HG02759 (cell line): ENCODE measurements at regions not wholly inside any gene's neighbourhood (a gene's known extent, or its start where the extent isn't known, plus 50 kb on each side); places are given as distances from the start of the nearest gene placed in this dataset.
A peak's percentile ranks its signal among the peaks of the same experiment; 100 is the strongest.
"Not testable (repeated sequence)": the region's sequence is repeated elsewhere in the genome, so short reads cannot be mapped to it uniquely, and the experiment has no call there.

ENCODE experiments used
- ATAC-seq: cut with Tn5 transposase; IDR thresholded peaks from one replicate; pipeline ENCODE4 v1.9.1; 2021; ENCODE audit warnings: mild to moderate bottlenecking, moderate library complexity; ENCODE audit not compliant: unreplicated experiment

DNA sequence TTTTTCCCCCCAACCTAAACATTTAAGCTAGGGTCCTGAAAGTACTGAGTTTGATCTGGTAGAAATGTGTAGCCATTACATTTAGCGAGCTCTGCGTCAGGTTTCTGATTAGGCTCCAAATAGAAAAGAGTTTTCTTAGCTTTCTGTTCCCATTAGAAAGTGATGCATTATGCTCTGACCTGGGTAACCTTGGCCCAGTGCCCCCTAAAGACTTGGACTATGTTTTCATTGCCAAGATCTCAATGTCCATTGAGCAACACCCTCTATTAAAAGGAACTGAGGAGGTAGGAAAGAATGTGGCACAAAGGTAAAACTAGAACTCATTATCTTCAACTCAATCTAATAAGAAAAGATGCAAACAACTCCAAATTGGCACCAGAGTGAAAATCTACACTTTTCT, 358.9 kb upstream of the PCSK5 start:
- ATAC-seq = no peak

DNA sequence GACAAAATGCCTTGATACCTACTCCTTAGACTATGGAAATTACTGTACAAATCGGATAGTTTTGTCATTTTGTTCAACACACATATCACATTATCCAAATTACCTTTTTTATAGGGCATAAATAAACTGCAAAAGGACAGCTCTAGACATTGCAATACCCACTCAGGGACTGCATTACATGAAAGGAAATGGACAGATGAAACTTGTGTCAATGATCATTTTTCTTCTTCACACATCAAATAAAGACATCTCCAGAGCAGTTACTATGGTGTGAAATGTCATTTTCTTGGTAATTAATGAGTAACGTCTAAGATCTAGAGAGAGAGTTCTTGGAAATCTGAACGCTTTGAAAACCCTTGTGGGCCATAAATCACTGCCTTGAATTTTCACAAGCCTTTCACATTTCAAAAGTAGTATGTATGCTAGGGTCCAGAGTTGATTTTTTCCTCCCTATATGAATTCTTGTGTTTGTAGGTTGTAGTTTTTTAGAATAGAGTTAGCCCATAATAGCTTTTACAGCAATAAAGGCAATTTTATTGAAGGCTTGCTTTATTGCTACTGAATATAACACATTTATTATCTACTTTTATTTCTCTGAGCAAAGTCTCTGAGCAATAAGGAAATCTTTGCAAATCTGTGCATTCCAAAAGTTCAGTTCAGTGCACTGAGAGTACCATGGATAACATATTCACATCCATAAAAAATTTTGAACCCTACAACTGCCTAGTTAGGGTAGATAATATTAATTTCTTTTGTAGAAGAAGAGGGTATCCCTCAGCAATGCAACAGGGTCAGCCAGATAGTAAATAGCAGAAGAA, 358.0 kb upstream of the PCSK5 start:
- ATAC-seq = no peak

DNA sequence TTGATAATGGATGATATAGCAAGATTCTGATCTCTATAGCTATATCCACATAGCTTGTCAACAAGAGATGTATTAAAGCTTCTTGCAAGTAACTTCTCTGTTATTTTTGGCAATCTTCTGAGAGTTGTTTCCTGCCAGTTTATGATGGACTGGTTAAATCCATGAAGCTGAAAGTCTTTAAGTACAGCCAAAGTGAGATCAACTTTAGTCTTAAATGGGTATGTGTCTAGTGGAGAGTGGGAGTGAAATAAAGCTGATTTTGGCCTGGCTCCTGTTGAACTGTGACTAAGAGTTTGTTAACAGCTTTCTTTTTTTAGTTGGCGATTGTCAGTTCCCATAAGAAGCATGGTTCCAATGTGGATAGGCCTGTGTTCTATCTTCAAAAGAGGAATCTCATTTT, 350.9 kb upstream of the PCSK5 start:
- ATAC-seq = no peak

DNA sequence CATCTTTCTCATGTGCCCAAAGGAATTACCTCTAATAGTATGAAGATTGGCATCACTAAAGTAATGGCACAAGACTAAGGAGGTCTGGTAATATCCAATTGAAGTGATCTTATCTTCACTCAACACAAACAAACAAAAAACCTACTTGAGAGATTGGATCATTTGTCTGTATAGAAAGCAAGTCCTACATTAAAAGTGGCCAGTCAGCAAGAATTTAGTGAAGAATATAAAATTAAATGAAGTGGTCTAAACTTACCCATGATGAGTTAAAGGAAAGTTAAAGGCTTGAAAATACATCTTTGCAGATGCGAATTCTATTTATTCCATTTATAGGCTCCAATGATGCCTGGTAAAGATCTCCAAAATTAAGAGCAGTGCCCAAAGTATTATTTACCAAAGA, 350.3 kb upstream of the PCSK5 start:
- ATAC-seq = no peak

DNA sequence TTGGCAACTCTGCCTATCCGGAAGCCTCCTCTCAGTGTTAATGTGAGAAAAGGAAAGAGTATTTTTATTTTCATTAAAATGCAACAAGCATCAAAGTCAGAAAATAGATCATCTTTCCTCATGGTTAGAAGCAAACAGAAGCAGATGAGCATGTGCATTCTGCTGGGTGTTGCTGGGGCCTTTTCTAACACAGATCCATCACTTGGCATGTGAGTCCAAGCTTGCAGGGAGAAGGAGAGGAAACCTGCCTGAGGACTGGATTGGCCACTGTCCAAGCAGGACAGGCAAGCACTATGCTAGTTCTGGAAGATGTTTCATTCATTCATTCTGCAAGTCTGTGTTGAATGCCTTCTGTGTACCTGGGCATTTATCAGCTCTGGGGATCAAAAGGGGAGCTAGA, 348.7 kb upstream of the PCSK5 start:
- no peak for ATAC-seq

DNA sequence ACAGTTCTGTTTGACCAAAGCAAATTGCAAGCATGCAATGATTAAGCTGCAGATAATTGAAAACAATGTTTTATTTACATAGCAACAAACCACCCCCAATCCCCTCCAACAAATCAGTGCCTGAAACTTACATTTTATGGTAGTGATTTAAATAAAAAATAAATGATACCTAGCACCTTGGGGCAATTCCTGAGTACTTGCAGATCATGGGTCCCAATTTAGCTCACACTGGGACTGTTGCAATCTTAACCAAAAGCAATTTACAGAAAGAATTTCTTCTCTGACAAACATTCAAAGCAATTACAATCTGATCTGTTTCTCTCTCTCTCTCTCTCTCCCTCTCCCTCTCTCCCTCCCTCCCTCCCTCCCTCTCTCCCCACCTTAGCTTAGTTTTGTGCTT, 345.7 kb upstream of the PCSK5 start:
- no peak for ATAC-seq

DNA sequence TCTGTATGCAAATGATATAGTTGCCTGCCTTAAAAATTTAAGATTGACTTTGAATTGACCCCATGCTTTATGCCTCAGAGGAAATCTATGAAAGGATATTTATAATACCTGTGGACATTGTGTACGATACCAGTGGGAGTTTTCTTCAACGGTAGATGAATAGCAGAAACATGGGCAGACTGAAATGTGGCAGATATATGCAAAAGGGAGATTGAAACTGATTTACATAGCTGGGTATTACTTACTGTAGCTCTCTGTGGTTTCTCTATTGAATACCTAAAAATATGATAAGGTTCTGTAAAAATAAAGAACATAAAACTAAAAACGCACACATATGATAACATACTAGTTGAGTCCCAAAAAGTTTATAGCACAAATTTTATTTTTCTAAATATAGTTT, 345.2 kb upstream of the PCSK5 start:
- ATAC-seq = no peak

DNA sequence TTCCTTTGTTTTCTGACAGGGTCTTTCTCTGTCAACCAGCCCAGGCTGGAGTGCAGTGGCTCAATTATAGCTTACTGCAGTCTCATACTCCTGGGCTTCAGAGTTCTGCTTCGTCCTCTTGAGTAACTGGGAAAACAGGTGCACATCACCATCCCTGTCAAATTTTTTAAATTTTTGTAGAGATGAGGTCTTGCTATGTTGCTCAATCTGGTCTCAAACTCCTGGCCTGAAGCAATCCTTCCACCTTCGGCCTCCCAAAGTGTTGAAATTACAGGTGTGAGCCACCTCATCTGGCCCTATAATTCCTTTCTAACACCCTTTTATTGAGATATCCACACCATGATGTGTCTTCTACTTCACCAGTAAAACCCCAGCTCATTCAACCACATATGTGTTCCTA, 341.6 kb upstream of the PCSK5 start:
- no peak for ATAC-seq

DNA sequence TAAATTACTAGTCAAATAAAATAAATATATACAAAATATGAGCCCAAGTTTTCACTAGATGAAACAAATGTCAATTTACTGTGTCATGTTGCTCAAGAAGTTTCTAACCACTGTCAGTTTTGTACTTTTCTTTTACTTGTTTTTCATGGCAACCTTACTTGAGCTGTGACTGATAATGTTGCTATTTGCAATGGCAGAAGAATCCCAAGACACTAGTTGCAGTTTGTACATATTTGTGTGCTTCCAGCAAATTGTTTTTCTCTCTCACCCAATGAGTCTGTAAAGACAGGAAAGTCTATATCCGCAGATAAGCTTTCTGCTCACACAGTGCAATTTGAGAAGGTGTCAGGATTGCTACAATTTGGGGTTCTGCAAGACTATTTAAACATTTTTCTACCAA, 338.6 kb upstream of the PCSK5 start:
- ATAC-seq = no peak

DNA sequence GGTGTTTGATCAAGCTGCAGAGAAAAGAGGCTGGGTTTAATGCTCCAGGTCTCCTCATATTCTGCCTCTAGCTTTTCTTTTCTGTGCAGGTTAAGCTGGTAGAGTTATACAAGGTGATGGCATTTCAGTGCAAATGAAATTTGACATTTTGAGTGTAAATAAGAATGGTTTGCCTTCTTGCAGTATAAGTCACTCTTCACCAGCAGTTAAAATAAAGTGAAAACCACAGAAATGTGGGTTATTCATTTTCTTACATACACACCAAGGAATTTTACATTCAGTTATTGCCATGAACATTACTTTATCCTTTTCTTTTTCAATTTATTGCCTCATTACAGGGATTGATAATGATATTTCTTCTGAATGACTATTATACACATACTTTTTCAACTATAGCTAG, 337.5 kb upstream of the PCSK5 start:
- ATAC-seq = no peak

DNA sequence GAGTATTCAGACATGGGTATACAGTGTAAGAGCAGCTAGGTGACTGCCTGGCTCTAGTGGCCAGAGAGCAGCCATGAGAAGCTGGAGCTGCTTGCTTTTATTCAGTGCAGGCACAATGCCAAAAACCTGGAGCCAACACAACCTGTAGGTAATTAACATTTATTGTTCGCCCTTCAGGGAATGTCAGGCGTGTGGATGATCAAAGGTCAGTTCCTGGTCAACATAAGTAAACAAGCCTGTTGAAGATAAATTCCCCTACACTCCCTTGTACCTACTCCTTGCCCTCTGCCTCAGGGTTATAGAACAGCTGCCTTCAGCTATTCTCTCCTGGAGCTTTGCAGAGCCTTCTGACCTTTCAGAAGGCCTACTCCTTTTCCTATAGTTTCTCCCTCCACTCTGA, 323.7 kb upstream of the PCSK5 start:
- not testable (repeated sequence) for ATAC-seq

DNA sequence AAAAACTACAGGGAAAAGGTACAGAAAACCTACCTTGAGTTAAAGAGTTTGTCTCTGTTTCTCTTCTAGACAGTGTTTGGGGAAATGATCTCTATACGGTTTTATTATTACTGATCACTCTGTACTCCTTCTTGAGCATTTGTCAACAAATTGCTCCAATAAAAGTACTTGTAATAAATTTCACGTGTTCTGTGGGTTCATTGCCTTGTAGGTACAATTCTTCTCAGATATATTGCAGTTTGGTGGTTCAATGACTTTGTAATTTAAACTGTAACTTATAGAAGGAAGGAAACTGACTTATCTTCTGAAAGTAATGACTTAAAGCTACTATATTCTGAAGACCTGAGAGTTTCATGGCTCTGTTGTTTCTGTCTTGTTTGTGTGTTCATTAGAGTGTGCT, 319.9 kb upstream of the PCSK5 start:
- ATAC-seq = no peak

DNA sequence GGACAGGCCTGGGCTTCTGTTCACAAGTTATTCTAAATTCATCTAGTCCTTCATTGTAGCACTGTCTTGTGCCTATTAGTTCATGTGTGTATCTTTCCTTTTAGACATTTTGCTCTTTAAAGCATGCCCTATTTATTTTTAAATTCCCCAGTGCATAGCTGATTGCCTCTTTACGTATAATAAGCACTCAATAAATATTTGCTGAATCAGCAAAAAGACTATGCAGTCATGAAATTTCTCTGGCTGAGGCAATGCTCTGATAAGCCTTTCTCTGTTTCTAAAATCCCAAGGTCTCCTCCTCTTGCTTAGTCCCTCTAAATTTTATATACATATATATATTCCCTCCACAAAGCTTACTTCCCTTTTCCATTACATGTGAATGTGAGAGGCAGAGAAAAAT, 315.9 kb upstream of the PCSK5 start:
- ATAC-seq = no peak

DNA sequence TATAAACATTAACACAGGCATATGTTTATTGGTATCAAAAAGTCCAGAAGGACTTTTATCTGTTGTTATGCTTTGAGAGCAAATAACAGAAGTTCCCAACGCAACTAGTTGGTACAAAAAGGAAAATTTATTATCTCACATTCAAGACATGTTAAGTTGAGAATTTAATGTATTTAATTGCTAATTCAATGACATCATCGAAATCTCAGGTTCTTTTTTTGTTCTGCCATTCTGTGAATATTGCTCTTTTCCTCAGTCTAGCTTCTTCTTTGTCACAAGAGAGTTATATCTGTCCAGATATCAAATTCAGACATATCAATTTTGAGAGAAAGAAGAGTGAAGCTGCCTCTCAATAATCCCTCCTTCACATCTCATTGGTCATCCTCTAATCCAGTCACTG, 307.6 kb upstream of the PCSK5 start:
- no peak for ATAC-seq

DNA sequence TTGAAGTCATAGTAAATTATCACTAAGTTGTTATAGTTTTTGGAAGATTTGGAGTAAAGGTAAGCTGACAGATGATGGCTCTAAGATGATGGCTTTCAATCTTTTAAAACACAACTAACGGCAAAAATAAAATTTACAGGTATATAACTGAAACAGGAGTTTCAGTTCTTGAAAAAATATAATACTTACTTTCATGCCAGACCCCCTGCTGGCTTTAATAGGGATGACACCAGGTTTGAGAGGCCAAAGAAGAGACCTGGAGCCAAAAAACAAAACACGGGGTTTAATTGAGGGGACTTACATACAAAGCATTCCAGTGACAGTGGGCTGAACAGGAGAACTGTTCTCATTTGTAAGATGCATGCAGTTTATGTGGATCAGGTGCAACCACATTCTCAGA, 301.7 kb upstream of the PCSK5 start:
- peak; percentile 43 for ATAC-seq

DNA sequence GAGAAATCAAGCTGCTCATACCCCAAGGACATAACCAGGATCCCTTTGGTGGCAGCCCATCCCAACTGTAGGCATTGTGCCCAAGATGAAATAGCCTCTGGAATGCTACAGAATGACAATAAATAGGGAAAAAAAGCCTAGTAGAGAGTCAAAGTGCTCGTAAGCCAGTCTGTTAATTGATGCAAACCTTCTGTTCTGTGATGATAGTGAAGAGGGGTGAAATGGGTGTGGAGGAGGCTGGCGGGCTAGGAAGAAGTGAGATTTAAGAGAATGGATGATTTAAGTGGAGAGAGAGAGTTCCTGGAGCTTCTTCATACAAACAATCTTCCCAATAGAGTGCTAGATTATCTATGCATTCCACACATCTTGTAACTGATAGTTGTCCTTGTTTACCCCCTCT, 301.0 kb upstream of the PCSK5 start:
- ATAC-seq = no peak

DNA sequence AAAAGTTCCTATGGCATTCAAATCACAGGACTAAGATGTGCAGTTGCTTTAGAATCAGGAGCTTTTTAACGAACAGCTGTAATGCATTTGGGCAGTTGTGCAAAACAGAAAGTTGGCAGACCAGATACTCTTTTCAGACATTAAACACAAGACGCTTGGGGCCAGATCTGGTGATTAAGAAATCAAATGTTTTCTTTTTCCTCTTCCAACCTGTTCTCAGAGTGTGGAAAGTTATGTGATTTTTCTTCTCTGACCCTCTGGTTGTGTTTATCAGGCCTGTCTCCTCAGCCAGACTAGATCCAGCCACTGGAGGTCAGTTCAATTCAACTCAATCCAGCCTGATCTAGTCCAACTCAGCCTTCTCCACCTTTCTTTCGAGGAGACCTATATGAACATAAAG, 298.5 kb upstream of the PCSK5 start:
- no peak for ATAC-seq

DNA sequence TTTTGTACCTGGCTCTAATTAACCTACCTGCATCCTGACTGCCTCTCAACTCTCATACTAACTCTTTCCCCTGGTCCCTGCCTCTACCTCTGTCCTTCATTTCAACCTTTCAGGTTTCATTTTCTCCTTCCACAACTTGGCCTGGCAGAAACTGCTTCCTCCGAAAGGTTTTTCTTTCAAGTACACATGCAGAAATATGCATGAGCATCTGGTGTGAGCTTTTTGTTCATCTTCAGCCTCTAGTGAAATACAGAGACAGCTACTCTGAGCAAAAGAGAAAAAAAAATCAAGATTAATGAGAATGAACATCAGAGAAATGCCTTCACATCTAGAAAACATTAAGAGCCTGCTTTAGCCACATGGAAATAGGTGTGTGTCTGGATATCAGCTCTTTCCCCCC, 297.9 kb upstream of the PCSK5 start:
- ATAC-seq = no peak

DNA sequence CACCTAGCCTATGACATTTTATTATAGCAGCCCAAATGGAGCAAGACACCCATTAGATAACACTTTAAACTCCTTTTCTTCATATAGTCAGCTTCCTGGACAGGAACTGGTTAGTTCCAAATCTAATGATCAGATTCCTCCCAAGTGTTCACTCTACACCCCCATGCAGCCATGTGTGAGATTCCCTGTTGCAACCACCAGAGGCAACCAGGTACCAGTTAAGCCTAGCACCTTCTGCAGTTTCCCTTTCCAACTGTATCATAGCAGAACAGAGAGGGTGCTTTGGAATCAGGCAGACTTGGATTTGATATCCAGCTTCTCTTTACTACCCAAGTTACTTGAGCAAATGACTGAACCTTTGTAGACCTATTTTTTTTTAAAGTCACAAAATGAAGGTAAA, 296.6 kb upstream of the PCSK5 start:
- no peak for ATAC-seq

DNA sequence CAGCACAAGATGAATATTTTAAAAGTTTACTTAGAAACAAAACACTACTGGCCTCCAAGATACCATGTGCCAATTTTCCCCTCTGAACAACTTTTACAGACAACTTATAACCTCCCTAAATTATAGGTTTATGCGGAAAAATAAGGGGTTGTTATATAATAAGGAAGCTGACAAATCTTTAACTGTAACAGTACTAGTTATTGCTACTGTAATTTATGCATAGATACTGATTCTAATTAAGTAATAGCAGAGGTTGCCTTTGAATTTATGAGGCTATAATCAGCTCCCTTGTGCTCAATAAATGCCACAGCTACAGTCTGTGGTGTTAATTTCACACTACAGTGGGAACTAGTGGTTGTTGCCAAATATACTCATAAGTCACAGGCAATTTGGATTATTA, 291.3 kb upstream of the PCSK5 start:
- no peak for ATAC-seq

DNA sequence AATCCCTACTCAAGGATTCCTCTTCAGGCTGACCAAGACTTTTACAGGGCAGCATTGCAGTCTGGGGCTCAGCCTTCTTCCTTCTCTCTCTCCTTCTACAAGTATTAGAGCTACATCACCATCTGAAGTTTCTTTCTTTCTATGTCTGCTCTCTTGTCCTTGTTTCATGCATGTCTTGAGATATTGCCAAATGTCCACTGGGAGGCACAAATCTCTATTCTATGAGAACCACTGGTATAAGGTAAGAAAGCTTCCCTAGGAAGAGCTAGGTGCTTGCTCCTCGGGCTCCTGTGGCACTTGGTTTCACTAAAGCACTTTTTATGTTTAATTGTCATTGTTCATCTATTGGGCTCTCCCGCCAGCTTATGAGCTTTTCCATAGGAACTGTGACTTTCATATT, 289.2 kb upstream of the PCSK5 start:
- ATAC-seq = no peak

DNA sequence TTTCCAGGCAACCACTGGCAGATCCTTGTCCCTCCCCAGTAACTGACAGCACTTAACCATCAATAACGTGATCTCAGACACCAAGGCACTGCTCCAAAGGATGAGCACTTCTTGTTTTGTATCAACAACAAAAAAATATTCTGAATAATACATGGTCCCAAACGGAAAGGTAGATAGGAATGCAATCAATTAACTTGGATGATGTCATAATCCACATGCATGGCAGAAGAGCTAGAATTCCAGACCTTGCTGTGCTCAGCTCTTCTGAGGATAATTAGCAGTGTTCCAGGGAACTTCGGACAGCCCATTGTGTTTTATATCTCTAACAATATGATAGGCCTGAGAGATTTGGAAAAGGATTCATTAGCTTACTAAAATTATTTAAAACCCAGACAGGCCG, 288.4 kb upstream of the PCSK5 start:
- no peak for ATAC-seq

DNA sequence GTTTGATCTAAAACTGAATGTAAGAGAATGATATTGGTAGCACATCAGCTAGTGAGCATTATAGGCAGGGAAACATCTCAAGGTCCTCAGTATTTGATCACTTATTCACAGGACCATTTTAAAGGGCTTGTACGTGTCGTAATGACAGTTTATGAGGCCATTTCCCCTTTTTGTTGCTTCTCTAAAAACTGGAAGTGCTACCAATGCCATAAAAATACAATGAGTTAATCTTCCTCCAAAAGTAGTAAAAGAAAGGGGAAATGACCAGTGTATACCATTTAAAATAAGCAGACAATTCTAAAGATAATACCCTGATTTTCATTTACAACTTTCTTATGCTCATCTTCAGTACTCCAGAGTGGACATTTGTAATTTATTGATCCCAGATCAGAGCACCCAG, 285.8 kb upstream of the PCSK5 start:
- ATAC-seq = no peak
